ENCODE measurements at regions not wholly inside any gene's neighbourhood (a gene's known extent, or its start where the extent isn't known, plus 50 kb on each side); places are given as distances from the start of the nearest gene placed in this dataset.
A peak's percentile ranks its signal among the peaks of the same experiment; 100 is the strongest.

DNA sequence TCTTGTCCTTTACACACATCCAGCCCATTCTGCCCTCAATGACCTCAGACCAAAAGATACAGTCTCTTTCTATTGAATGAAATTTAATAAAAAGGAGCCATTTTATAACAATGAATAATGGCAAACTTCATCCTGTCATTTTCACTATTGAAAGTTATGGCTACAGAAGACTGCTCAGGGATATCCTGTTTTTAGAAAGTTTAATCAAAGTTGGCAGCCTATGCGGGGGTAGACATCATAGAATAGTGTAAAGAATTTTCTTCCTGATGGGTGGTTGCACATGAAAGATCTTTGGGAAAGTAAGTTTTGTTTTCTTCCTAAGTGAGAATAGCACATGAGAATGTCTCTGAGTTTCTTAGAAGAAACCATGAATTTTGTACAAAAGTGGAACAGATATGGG lies 670.4 kb upstream of the CDH6 start:
- Histone ChIP-seq H3K9me3 (ENCODE audit: low read depth) (no peaks in the 10 kb centered on the region), H3K4me1 (ENCODE audit: low read depth) (no peaks in the 10 kb centered on the region), H3K36me3 (no peaks in the 10 kb centered on the region), H3K4me3 (no peak overlapping the region), H3K27me3 (no peaks in the 10 kb centered on the region), H3K27ac (no peak overlapping the region)
- TF ChIP-seq, protein P1, sequence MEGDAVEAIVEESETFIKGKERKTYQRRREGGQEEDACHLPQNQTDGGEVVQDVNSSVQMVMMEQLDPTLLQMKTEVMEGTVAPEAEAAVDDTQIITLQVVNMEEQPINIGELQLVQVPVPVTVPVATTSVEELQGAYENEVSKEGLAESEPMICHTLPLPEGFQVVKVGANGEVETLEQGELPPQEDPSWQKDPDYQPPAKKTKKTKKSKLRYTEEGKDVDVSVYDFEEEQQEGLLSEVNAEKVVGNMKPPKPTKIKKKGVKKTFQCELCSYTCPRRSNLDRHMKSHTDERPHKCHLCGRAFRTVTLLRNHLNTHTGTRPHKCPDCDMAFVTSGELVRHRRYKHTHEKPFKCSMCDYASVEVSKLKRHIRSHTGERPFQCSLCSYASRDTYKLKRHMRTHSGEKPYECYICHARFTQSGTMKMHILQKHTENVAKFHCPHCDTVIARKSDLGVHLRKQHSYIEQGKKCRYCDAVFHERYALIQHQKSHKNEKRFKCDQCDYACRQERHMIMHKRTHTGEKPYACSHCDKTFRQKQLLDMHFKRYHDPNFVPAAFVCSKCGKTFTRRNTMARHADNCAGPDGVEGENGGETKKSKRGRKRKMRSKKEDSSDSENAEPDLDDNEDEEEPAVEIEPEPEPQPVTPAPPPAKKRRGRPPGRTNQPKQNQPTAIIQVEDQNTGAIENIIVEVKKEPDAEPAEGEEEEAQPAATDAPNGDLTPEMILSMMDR (IDR thresholded peaks at IDR 0.05; ENCODE audit: low read depth, low read length), result no peak
- DNase-seq (ENCODE audit: low read depth in 1 of 2, low spot score in 1 of 2), result no peak

DNA sequence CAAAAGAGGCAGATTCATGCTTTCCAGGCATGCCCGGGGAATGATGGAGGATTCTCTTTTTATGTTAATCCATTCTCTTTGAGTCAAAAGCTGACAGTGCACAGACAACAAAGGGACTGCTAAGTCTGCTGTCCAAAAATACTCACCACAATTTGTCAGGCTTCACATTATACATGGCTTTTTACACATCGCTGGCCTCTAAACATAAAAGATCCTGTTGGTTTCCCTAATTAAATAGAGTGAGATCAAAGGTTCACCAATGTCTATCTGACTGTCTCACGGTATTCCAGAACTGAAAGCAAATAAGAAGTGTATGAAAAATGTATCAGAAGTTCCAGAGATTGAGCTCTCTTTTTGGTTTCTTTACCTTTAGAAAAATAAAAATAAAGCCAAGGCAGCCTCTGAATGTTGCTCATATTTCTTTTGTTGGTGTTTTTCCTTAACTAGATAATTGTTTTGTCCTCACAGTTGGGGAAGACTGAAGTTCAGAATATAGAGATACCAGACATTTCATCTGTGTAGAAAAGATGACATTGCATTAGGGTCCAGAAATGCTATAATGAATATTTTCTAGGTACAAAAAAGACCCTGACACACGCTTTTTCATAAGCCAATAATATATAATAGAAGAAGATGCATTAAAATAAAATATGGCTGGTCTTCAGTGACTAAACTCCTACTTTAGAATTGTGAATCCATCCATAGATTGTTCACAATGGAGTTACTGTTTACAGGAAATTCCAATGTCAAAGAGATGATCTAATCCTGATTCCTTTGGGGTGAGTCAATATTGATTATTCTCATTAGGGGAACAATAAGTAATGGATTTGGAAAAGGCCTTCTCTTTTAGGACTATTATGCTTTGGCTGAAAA lies 688.2 kb upstream of the CDH6 start:
- H3K36me3 ChIP-seq, result no peaks in the 10 kb centered on the region
- no peaks in the 10 kb centered on the region for H3K27me3 ChIP-seq
- TF ChIP-seq, protein P1 (IDR thresholded peaks at IDR 0.05; ENCODE audit: low read depth, low read length), result no peak
- no peak overlapping the region for H3K27ac ChIP-seq
- peak in 1 of 2 donors; percentile 0 for DNase-seq (ENCODE audit: low read depth in 1 of 2, low spot score in 1 of 2)
- no peaks in the 10 kb centered on the region for H3K9me3 ChIP-seq (ENCODE audit: low read depth)
- peaks cover 7% of the 10 kb centered on the region for H3K4me1 ChIP-seq (ENCODE audit: low read depth)
- H3K4me3 ChIP-seq, result no peak overlapping the region

DNA sequence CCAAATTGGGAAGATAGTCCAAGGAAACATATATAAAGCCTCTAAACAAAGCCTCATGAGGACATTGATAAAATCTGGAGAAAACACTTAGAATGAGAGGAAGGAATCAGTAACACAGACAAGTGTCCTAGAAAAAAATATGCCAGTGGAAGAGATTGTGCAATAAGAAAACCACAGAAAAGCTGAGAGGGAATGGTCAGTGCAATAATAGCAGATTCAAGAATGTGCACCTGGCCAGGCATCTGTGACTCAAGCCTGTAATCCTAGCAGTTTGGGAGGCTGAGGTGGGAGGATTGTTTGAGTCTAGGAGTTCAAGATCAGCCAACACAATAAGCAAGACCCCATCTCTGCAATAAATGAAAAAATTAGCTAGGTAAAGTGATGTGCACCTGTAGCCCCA lies 691.2 kb upstream of the CDH6 start:
- Histone ChIP-seq H3K27ac (no peak overlapping the region), H3K4me1 (ENCODE audit: low read depth) (peaks cover 7% of the 10 kb centered on the region), H3K9me3 (ENCODE audit: low read depth) (no peaks in the 10 kb centered on the region), H3K36me3 (no peaks in the 10 kb centered on the region), H3K4me3 (no peak overlapping the region), H3K27me3 (no peaks in the 10 kb centered on the region)
- peak in 1 of 2 donors; percentile 3 for DNase-seq (ENCODE audit: low read depth in 1 of 2, low spot score in 1 of 2)
- TF ChIP-seq, protein P1 (IDR thresholded peaks at IDR 0.05; ENCODE audit: low read depth, low read length), result no peak

DNA sequence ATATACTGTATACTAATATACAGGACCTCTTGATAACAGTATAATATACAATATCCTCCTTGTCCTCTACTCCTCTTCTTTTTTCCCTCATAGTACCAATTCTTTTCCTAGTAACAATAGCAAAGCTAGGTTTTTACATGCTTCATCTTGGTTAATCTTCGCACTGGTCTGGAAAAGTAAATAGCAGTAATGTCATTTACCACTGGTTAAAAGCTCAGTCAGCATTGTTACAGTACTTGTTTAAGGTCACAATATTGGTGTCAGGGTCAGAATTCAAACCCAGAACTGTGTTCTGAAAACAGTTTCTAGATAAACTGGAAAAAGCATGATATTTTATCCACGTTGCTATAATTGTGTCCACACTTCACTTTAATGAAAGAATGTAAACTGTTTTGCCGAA lies 692.4 kb upstream of the CDH6 start:
- no peak overlapping the region for H3K27ac ChIP-seq
- TF ChIP-seq, protein P1 (IDR thresholded peaks at IDR 0.05; ENCODE audit: low read depth, low read length), result no peak
- no peaks in the 10 kb centered on the region for H3K9me3 ChIP-seq (ENCODE audit: low read depth)
- no peak for DNase-seq (ENCODE audit: low read depth in 1 of 2, low spot score in 1 of 2)
- H3K4me1 ChIP-seq (ENCODE audit: low read depth), result peaks cover 7% of the 10 kb centered on the region
- H3K36me3 ChIP-seq, result no peaks in the 10 kb centered on the region
- H3K4me3 ChIP-seq, result no peak overlapping the region
- H3K27me3 ChIP-seq, result no peaks in the 10 kb centered on the region

DNA sequence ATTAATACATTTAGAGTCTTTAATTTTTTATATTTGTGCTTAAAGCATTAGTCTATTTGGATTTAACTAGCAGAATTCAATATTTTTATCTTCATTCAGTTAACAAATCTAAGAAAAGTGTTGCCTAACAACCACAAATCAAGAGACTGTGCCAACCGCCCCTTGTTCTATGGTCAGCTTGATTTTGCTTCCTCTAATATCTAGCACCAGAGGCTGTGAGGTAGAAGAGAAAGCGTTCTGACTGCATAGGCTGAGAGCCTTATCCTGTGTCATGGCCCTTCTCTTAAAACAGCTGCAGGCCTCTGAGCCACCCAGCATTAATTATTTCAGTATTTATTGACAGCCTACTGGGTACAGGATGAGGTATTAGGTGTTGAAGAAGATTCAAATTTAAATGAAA lies 693.0 kb upstream of the CDH6 start:
- Histone ChIP-seq H3K27me3 (no peaks in the 10 kb centered on the region), H3K36me3 (no peaks in the 10 kb centered on the region), H3K27ac (no peak overlapping the region), H3K9me3 (ENCODE audit: low read depth) (no peaks in the 10 kb centered on the region), H3K4me3 (no peak overlapping the region), H3K4me1 (ENCODE audit: low read depth) (peaks cover 7% of the 10 kb centered on the region)
- TF ChIP-seq, protein P1 (IDR thresholded peaks at IDR 0.05; ENCODE audit: low read depth, low read length), result no peak
- no peak for DNase-seq (ENCODE audit: low read depth in 1 of 2, low spot score in 1 of 2)

All from cardiac muscle cell (in vitro differentiated cells and primary cell).